Osteocyte (in vitro differentiated cells): ENCODE measurements at regions not wholly inside any gene's neighbourhood (a gene's known extent, or its start where the extent isn't known, plus 50 kb on each side); places are given as distances from the start of the nearest gene placed in this dataset.

ENCODE experiments used
- DNase-seq: peaks from one replicate; pipeline ENCODE4 v3.0.0; 2021; ENCODE audit warnings: mixed read lengths; ENCODE audit not compliant: unreplicated experiment; ENCODE audit errors: extremely low spot score
- H3K27ac Mint-ChIP-seq: one replicate; pipeline ENCODE4 v1.8.0; 2021; ENCODE audit warnings: mild to moderate bottlenecking, mixed read lengths; ENCODE audit not compliant: unreplicated experiment
- H3K27me3 Mint-ChIP-seq: one replicate; pipeline ENCODE4 v1.8.0; 2021; ENCODE audit warnings: mixed read lengths; ENCODE audit not compliant: unreplicated experiment
- H3K36me3 Mint-ChIP-seq: one replicate; pipeline ENCODE4 v1.8.0; 2021; ENCODE audit warnings: mixed read lengths; ENCODE audit not compliant: unreplicated experiment
- H3K4me1 Mint-ChIP-seq: one replicate; pipeline ENCODE4 v1.8.0; 2021; ENCODE audit warnings: mixed read lengths; ENCODE audit not compliant: unreplicated experiment
- H3K4me3 Mint-ChIP-seq: one replicate; pipeline ENCODE4 v1.8.0; 2021; ENCODE audit warnings: mild to moderate bottlenecking, moderate library complexity, mixed read lengths; ENCODE audit not compliant: unreplicated experiment
- H3K9me3 Mint-ChIP-seq: one replicate; pipeline ENCODE4 v1.8.0; 2021; ENCODE audit warnings: mixed read lengths; ENCODE audit not compliant: unreplicated experiment
- CTCF ChIP-seq: fragments of 200-600 bp; sonication (generic); IDR thresholded peaks from 2 replicates; pipeline ENCODE4 v1.5.0; 2021; ENCODE audit warnings: antibody characterized with exemption, mild to moderate bottlenecking, moderate library complexity

GRCh38 chr2:206212673-206213513 is 53.2 kb downstream of the EEF1B2 start:
- no peak for TF ChIP-seq CTCF
- Mint-ChIP-seq H3K9me3 (no peaks in the 10 kb centered on the region), H3K4me1 (peaks cover 44% of the 10 kb centered on the region), H3K27me3 (no peaks in the 10 kb centered on the region), H3K4me3 (peak overlapping the region; percentile 84), H3K36me3 (peaks cover 1% of the 10 kb centered on the region), H3K27ac (peak overlapping the region; percentile 95)
- no peak for DNase-seq

GRCh38 chr2:206213514-206213845 is 53.8 kb downstream of the EEF1B2 start:
- peak overlapping the region; percentile 84 for H3K4me3 Mint-ChIP-seq
- DNase-seq, result no peak
- no peaks in the 10 kb centered on the region for H3K36me3 Mint-ChIP-seq

GRCh38 chr2:206217166-206217565 is 57.3 kb upstream of the ZDBF2 start:
- Mint-ChIP-seq H3K27ac (peak overlapping the region; percentile 63), H3K4me3 (no peak overlapping the region), H3K36me3 (no peaks in the 10 kb centered on the region), H3K4me1 (peaks cover 36% of the 10 kb centered on the region), H3K27me3 (no peaks in the 10 kb centered on the region), H3K9me3 (peaks cover 7% of the 10 kb centered on the region)
- no peak for DNase-seq
- no peak for TF ChIP-seq CTCF

More at GRCh38 chr2:206213514-206213845, 53.8 kb downstream of the EEF1B2 start:
- Mint-ChIP-seq H3K27ac (peak overlapping the region; percentile 95), H3K4me1 (peaks cover 49% of the 10 kb centered on the region), H3K27me3 (no peaks in the 10 kb centered on the region), H3K9me3 (no peaks in the 10 kb centered on the region)
- no peak for TF ChIP-seq CTCF

GRCh38 chr2:206217743-206218142 is 56.7 kb upstream of the ZDBF2 start:
- Mint-ChIP-seq H3K27ac (peak overlapping the region; percentile 63), H3K4me3 (no peak overlapping the region), H3K9me3 (peaks cover 7% of the 10 kb centered on the region), H3K36me3 (no peaks in the 10 kb centered on the region), H3K4me1 (peaks cover 30% of the 10 kb centered on the region), H3K27me3 (no peaks in the 10 kb centered on the region)
- DNase-seq, result no peak
- TF ChIP-seq CTCF, result no peak

GRCh38 chr2:206218156-206218555 is 56.3 kb upstream of the ZDBF2 start:
- Mint-ChIP-seq H3K27ac (peak overlapping the region; percentile 63), H3K36me3 (no peaks in the 10 kb centered on the region), H3K9me3 (peaks cover 7% of the 10 kb centered on the region), H3K4me3 (no peak overlapping the region), H3K4me1 (peaks cover 26% of the 10 kb centered on the region), H3K27me3 (no peaks in the 10 kb centered on the region)
- no peak for TF ChIP-seq CTCF
- DNase-seq, result no peak
